ENCODE measurements at regions not wholly inside any gene's neighbourhood (a gene's known extent, or its start where the extent isn't known, plus 50 kb on each side); places are given as distances from the start of the nearest gene placed in this dataset.

DNA sequence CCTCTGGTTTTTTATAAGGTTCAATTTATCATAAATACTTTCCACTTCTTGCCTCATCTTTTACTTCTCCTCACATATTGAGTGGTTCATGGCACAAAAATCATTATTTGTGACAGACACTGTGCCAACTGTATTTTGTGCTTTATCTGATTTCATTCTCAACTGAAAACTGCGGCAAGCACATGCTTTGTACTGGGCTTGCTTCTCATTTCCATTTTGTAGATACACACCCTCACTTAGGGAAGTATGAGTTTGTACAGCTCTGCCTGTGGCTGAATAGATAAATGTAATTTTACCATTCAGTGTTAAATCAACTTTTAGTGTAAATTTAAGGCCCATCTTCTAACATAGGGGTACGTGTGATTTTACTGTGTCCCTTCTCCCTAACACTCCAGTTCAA, 83.6 kb downstream of the ANXA2R start:
- DNase-seq (ENCODE audit: extremely low spot score) = no peak
- POLR2A ChIA-PET = no interaction called here
- CTCF ChIA-PET = no interaction called here
- no peak for TF ChIP-seq CTCF (IDR thresholded peaks at IDR 0.05; ENCODE audit: control extremely low read depth, extremely low read depth, low read depth, missing control alignments)

DNA sequence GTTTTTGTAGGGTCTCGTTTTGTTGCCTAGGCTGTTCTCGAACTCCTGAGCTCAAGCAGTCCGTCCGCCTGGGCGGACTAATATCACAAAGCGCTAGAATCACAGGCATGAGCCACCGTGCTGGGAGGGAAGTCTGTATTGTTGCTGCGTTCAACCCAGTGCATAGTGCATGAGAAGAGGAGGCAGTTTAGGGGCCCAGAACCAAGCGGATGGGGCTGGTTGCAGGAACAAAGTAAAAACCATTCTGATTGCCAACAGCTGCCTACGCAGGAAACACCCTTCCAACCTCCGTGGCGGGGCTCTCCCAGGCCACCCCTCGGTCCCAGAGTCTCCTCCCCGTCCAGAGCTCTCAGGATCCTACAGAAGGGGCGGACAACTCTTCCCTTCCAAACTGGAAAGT, 87.1 kb downstream of the ANXA2R start:
- ChIA-PET CTCF (interaction anchor here (0.9 to 2.2 kb wide), 4 partner anchors 39 to 120 kb away, joined by 3 to 7 read pairs (median 4); no protein-coding TSS in a partner anchor), POLR2A (no interaction called here)
- TF ChIP-seq CTCF (IDR thresholded peaks at IDR 0.05; ENCODE audit: control extremely low read depth, extremely low read depth, low read depth, missing control alignments) = no peak
- no peak for DNase-seq (ENCODE audit: extremely low spot score)

- POLR2A ChIA-PET = no interaction called here
- no peak for TF ChIP-seq CTCF (IDR thresholded peaks at IDR 0.05; ENCODE audit: control extremely low read depth, extremely low read depth, low read depth, missing control alignments)
- CTCF ChIA-PET = interaction anchor here (1.1 to 2.2 kb wide), 3 partner anchors 41 to 121 kb away, joined by 3 to 7 read pairs (median 4); no protein-coding TSS in a partner anchor
- no peak for DNase-seq (ENCODE audit: extremely low spot score)
Observed at GRCh38 chr5:42952578-42952974, 87.5 kb downstream of the ANXA2R start.

DNA sequence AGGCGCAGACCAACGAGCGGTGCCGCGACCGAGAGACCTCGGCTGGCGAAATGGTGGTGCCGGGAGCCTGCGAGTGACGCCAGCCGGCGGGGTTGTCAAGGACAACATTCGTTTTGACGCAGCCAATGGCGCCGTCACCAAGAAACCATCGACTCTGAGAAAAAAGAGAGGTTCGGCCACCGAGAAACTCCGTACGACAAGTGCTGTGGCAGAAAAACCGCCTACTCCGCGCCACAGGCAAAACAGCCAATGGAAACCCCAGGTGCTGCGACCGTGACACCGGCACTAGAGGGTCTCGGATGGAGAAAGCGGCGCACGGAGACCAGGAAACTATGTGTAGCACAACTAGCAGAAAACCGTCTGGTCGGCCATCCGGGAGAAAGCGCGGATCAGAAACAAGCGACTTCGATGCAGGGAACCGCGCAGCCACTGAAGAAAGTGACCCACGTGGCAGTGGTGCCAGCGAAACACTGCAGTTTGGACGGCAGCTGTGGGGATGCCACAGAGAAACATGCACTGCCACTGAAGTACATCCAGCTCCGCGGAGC, 88.8 kb downstream of the ANXA2R start:
- TF ChIP-seq CTCF (IDR thresholded peaks at IDR 0.05; ENCODE audit: control extremely low read depth, extremely low read depth, low read depth, missing control alignments) = no peak
- CTCF ChIA-PET = no interaction called here
- POLR2A ChIA-PET = no interaction called here
- DNase-seq (ENCODE audit: extremely low spot score) = peak; percentile 77

- ChIA-PET CTCF (interaction anchor here (1.0 to 3.0 kb wide), 11 partner anchors 10 to 89 kb away, joined by 3 to 17 read pairs (median 4); no protein-coding TSS in a partner anchor), POLR2A (interaction anchor here (0.6 kb wide), 3 partner anchors 42 to 189 kb away, joined by 3 to 4 read pairs (median 3); no protein-coding TSS in a partner anchor)
- DNase-seq (ENCODE audit: extremely low spot score) = peak; percentile 62
- no peak for TF ChIP-seq CTCF (IDR thresholded peaks at IDR 0.05; ENCODE audit: control extremely low read depth, extremely low read depth, low read depth, missing control alignments)
Observed at GRCh38 chr5:42950456-42951292, 89.4 kb downstream of the ANXA2R start.

DNA sequence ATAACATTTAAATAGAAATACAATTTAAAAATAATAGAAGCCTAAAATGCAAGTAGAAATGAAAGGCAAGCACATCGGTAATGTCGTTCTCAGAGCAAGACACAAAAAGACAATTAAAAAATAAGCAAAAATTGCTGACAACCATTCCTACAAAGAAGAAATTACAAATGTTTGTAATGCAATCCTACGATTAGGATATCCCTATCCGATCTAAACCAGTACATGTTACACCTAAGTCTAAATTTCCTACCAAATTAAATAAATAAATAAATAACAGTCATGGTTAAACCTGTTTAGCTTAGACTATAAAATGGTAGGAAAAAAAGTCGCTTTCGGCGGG, 90.0 kb downstream of the ANXA2R start:
- DNase-seq (ENCODE audit: extremely low spot score) = no peak
- no peak for TF ChIP-seq CTCF (IDR thresholded peaks at IDR 0.05; ENCODE audit: control extremely low read depth, extremely low read depth, low read depth, missing control alignments)
- CTCF ChIA-PET = interaction anchor here (1.0 to 3.0 kb wide), 12 partner anchors 10 to 91 kb away, joined by 3 to 17 read pairs (median 4); no protein-coding TSS in a partner anchor
- POLR2A ChIA-PET = interaction anchor here (0.6 kb wide), 3 partner anchors 42 to 189 kb away, joined by 3 to 4 read pairs (median 3); no protein-coding TSS in a partner anchor
